ENCODE measurements at regions not wholly inside any gene's neighbourhood (a gene's known extent, or its start where the extent isn't known, plus 50 kb on each side); places are given as distances from the start of the nearest gene placed in this dataset.
"Not testable (repeated sequence)": the region's sequence is repeated elsewhere in the genome, so short reads cannot be mapped to it uniquely, and the experiment has no call there.

DNA sequence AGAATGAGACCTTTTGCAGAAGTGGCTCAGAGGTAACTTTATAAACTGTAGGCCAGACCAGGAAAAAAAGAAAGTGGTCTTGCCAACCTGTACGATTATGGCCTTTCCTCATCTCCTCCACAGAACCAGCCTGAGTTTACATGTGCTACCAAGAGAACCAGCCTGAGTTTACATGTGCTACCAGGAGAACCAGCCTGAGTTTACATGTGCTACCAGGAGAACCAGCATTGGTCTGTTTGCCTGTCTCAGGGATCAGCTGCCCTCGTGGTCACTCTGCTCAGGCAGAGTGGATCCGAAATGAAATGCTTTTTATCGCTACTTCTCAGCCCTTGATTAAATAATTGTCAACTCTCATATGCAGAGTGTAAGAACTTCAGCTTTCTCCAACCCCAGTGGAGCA lies 209.9 kb downstream of the SUCLG1 start:
- Histone ChIP-seq H3K36me3 (ENCODE audit: control insufficient read depth in 1 of 2, insufficient read depth in 2 of 2, low read length in 2 of 2) (no peaks in the 10 kb centered on the region), H3K4me1 (ENCODE audit: control insufficient read depth in 1 of 2, insufficient read depth in 2 of 2, low read length in 2 of 2) (no peaks in the 10 kb centered on the region), H3K9me3 (ENCODE audit: control insufficient read depth in 1 of 2, low read length in 2 of 2) (no peaks in the 10 kb centered on the region), H3K27ac (ENCODE audit: low read length) (no peak overlapping the region), H3K27me3 (ENCODE audit: low read depth, low read length) (no peaks in the 10 kb centered on the region), H3K4me3 (ENCODE audit: low read depth in 1 of 2, low read length in 2 of 2) (no peak overlapping the region)

DNA sequence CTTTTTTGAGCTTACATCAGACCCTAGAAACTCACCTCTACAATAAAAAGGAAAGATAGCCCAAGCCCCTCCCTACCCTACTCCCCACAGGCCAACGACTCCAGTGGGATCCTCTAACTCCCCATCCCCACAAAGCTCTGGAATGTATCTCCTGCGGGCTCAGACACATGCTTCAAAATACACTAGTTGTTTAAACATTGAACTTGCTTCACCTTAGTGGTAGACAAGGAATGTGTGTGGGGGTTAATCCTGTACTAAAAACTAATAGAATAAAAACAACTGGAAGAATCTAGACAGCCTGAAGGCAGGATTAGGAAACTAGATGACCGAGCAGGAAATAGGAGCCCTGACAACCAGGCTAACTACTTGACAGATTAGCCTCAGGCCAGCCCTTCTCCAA lies 211.5 kb downstream of the SUCLG1 start:
- no peak overlapping the region for H3K4me3 ChIP-seq (ENCODE audit: low read depth in 1 of 2, low read length in 2 of 2)
- no peaks in the 10 kb centered on the region for H3K9me3 ChIP-seq (ENCODE audit: control insufficient read depth in 1 of 2, low read length in 2 of 2)
- no peaks in the 10 kb centered on the region for H3K36me3 ChIP-seq (ENCODE audit: control insufficient read depth in 1 of 2, insufficient read depth in 2 of 2, low read length in 2 of 2)
- no peaks in the 10 kb centered on the region for H3K4me1 ChIP-seq (ENCODE audit: control insufficient read depth in 1 of 2, insufficient read depth in 2 of 2, low read length in 2 of 2)
- no peak overlapping the region for H3K27ac ChIP-seq (ENCODE audit: low read length)
- H3K27me3 ChIP-seq (ENCODE audit: low read depth, low read length), result no peaks in the 10 kb centered on the region

DNA sequence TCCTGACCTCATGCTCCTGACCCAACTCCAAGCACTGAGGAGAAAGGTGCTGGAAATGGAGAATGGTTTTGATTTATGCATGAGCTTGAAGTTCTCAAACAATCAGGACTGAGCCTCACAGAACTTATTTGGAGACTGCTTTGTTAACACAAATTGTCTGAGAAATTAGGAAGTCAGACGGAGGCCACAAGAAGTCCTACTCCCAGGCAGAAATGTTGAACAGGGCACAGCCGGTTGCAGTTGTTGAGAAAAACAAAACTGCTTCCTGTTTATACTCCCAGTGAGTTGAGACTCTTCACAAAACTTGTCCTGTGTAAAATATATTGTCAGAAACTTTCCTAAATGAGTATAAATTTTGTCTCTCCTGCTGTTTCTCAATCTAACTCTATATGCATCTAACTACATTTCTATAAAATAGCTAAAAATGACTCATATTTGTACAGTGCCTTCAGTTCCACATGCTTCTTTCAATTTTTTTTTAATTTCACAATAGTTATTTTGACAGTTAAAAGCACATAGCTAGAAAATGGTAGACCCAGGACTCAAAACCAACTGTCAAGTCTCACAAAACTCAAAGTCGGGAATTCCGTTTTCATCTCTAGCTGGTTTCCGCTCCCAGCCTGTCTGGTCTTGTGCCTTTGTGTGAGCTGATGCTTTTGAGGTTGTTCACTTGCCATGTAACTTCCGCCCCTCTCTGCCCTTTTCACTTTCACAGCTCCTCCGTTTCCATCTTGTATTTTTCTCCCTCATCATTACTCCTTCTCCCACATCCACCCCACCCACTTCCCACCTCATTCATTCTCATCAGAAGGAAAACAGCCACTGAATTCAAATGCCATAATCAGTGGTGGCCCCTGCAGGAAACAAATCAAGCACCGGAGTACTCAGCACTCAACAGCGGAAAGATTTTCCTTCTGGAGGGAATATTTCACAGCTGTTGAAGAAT lies 215.0 kb downstream of the SUCLG1 start:
- Histone ChIP-seq H3K9me3 (ENCODE audit: control insufficient read depth in 1 of 2, low read length in 2 of 2) (no peaks in the 10 kb centered on the region), H3K4me3 (ENCODE audit: low read depth in 1 of 2, low read length in 2 of 2) (no peak overlapping the region), H3K36me3 (ENCODE audit: control insufficient read depth in 1 of 2, insufficient read depth in 2 of 2, low read length in 2 of 2) (no peaks in the 10 kb centered on the region), H3K27me3 (ENCODE audit: low read depth, low read length) (no peaks in the 10 kb centered on the region), H3K27ac (ENCODE audit: low read length) (no peak overlapping the region), H3K4me1 (ENCODE audit: control insufficient read depth in 1 of 2, insufficient read depth in 2 of 2, low read length in 2 of 2) (no peaks in the 10 kb centered on the region)

DNA sequence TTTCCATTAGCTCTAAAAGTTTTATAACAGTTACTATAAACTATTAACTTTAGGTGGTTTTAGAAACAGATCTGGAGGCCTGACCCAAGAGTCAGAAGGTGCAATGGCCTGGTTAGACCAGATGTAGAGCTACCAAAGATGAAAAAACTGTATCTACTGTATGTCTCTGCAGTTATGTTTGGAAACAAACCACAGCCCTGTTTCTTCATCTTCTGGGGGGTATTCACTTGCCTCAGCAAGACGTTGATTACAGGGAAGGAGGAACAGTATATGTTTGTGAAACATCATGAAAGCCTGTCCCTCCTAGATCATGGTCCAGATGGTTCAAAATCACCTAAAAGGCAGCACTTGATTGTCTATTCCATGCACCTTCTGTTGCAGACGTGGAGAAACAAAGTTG lies 220.2 kb downstream of the SUCLG1 start:
- Histone ChIP-seq H3K27me3 (ENCODE audit: low read depth, low read length) (no peaks in the 10 kb centered on the region), H3K36me3 (ENCODE audit: control insufficient read depth in 1 of 2, insufficient read depth in 2 of 2, low read length in 2 of 2) (no peaks in the 10 kb centered on the region), H3K4me1 (ENCODE audit: control insufficient read depth in 1 of 2, insufficient read depth in 2 of 2, low read length in 2 of 2) (no peaks in the 10 kb centered on the region), H3K9me3 (ENCODE audit: control insufficient read depth in 1 of 2, low read length in 2 of 2) (no peaks in the 10 kb centered on the region), H3K27ac (ENCODE audit: low read length) (no peak overlapping the region), H3K4me3 (ENCODE audit: low read depth in 1 of 2, low read length in 2 of 2) (no peak overlapping the region)

DNA sequence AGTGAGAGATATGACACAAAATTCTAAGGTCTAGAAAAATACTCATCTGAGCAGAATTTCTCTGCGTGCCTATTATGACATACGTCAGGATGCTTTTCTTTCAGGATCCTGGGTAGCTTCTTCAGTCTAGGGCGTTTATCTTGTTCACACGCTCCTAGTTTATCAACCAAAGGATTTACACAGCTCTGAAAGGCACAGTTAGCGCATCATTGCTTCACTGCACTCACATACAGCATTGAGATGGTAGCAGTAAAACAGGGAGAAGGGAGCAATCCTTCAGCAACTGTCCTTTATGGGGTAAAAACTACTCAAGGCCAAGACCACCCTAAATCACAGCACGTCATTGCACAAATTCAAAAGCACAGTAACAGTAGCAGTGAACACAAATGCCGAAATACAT lies 222.8 kb downstream of the SUCLG1 start:
- H3K36me3 ChIP-seq (ENCODE audit: control insufficient read depth in 1 of 2, insufficient read depth in 2 of 2, low read length in 2 of 2), result no peaks in the 10 kb centered on the region
- no peaks in the 10 kb centered on the region for H3K27me3 ChIP-seq (ENCODE audit: low read depth, low read length)
- no peaks in the 10 kb centered on the region for H3K4me1 ChIP-seq (ENCODE audit: control insufficient read depth in 1 of 2, insufficient read depth in 2 of 2, low read length in 2 of 2)
- H3K4me3 ChIP-seq (ENCODE audit: low read depth in 1 of 2, low read length in 2 of 2), result no peak overlapping the region
- H3K27ac ChIP-seq (ENCODE audit: low read length), result no peak overlapping the region
- H3K9me3 ChIP-seq (ENCODE audit: control insufficient read depth in 1 of 2, low read length in 2 of 2), result no peaks in the 10 kb centered on the region

DNA sequence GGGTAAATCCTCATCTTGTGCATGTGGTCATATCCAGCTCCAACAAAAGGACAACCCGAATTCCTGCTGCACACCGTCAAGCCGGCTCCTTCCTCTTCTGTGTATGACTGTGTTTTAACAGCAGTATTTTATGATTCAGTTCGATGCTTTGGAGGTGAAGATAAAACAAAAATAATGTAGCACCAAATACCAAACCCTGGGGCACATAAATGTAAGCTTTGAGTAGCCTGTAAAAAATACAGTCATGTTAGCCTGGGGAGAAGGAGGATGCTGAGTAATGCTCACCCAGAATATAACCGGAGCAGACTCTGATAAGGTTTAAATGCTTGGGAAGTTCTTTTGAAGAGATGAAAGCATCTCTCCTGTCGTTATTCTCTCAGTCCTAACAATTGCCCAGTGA lies 225.0 kb downstream of the SUCLG1 start:
- Histone ChIP-seq H3K36me3 (ENCODE audit: control insufficient read depth in 1 of 2, insufficient read depth in 2 of 2, low read length in 2 of 2) (no peaks in the 10 kb centered on the region), H3K27ac (ENCODE audit: low read length) (no peak overlapping the region), H3K4me3 (ENCODE audit: low read depth in 1 of 2, low read length in 2 of 2) (no peak overlapping the region), H3K9me3 (ENCODE audit: control insufficient read depth in 1 of 2, low read length in 2 of 2) (no peaks in the 10 kb centered on the region), H3K4me1 (ENCODE audit: control insufficient read depth in 1 of 2, insufficient read depth in 2 of 2, low read length in 2 of 2) (no peaks in the 10 kb centered on the region), H3K27me3 (ENCODE audit: low read depth, low read length) (no peaks in the 10 kb centered on the region)

DNA sequence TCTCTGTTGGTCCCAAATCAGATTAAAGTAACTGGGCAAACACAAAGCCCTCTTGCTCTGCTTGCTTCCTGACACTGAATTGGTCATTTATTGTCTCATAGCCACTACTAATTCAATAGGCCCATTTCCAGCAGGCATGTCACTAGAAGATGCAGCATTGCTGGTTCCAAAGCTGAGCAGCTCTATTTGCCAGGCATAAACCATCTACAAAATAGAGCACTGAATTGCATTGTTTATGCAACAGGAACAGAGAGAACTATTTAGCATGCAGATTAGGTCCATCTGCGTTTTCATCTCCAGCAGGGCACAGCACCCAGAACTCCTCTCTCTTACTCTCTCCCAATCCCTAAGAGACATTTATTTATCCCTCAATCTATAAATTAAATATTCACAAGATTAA lies 227.6 kb downstream of the SUCLG1 start:
- H3K4me1 ChIP-seq (ENCODE audit: control insufficient read depth in 1 of 2, insufficient read depth in 2 of 2, low read length in 2 of 2), result no peaks in the 10 kb centered on the region
- H3K27ac ChIP-seq (ENCODE audit: low read length), result no peak overlapping the region
- no peaks in the 10 kb centered on the region for H3K27me3 ChIP-seq (ENCODE audit: low read depth, low read length)
- H3K4me3 ChIP-seq (ENCODE audit: low read depth in 1 of 2, low read length in 2 of 2), result no peak overlapping the region
- no peaks in the 10 kb centered on the region for H3K9me3 ChIP-seq (ENCODE audit: control insufficient read depth in 1 of 2, low read length in 2 of 2)
- no peaks in the 10 kb centered on the region for H3K36me3 ChIP-seq (ENCODE audit: control insufficient read depth in 1 of 2, insufficient read depth in 2 of 2, low read length in 2 of 2)

DNA sequence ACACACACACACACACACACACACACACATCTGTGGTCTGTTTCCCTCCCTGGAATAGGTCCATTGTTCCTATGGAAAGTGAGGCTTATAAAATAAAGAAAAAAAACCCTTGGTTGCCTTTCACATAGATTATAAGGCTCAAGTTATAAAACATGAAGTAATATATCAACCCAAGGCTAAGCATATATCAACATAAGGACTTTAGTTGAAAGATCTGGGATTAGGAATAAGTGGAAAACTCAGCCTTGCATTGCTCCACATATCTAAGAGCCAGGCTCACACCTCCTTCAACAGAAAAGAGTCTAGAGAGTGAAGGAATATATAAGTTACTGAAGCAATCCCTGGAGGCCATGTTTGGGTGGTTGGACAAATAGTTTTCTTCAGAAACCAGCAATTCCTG lies 235.0 kb downstream of the SUCLG1 start:
- Histone ChIP-seq H3K27ac (ENCODE audit: low read length) (no peak overlapping the region), H3K9me3 (ENCODE audit: control insufficient read depth in 1 of 2, low read length in 2 of 2) (no peaks in the 10 kb centered on the region), H3K4me1 (ENCODE audit: control insufficient read depth in 1 of 2, insufficient read depth in 2 of 2, low read length in 2 of 2) (no peaks in the 10 kb centered on the region), H3K4me3 (ENCODE audit: low read depth in 1 of 2, low read length in 2 of 2) (no peak overlapping the region), H3K36me3 (ENCODE audit: control insufficient read depth in 1 of 2, insufficient read depth in 2 of 2, low read length in 2 of 2) (no peaks in the 10 kb centered on the region), H3K27me3 (ENCODE audit: low read depth, low read length) (no peaks in the 10 kb centered on the region)

DNA sequence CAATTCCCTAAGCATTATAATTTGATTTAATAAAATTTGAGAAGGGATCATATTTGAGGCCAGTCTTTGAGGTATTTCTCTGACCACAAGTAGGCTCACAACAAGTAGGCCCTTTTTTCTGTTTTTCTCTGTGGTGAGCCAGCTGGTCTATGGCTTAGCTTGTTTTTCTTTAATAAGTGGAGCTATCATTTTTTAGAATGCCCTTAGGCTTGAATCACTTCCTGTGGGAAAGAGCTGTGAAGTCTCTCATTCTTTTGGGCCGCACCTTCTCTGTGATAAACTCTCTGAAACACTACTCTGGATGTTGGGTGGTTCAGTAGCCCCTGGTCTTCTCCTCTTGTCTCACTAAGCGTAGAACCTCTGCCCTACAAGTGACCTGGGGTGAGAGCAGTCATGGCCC lies 235.9 kb downstream of the SUCLG1 start:
- H3K9me3 ChIP-seq (ENCODE audit: control insufficient read depth in 1 of 2, low read length in 2 of 2), result no peaks in the 10 kb centered on the region
- H3K4me3 ChIP-seq (ENCODE audit: low read depth in 1 of 2, low read length in 2 of 2), result no peak overlapping the region
- H3K36me3 ChIP-seq (ENCODE audit: control insufficient read depth in 1 of 2, insufficient read depth in 2 of 2, low read length in 2 of 2), result no peaks in the 10 kb centered on the region
- no peaks in the 10 kb centered on the region for H3K27me3 ChIP-seq (ENCODE audit: low read depth, low read length)
- H3K4me1 ChIP-seq (ENCODE audit: control insufficient read depth in 1 of 2, insufficient read depth in 2 of 2, low read length in 2 of 2), result no peaks in the 10 kb centered on the region
- H3K27ac ChIP-seq (ENCODE audit: low read length), result no peak overlapping the region

DNA sequence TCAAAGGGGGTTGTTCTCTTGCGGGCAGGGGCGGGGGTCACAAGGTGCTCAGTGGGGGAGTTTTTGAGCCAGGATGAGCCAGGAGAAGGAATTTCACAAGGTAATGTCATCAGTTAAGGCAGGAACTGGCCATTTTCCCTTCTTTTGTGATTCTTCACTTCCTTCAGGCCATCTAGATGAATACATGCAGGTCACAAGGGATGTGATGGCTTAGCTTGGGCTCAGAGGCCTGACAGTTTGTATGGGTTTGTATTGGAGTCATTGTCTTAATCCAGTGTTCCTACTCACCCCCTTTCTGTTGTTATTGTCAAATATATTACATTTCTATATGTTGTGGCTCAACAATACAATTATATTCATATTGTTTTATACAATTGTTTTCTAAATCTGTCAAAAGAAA lies 238.0 kb downstream of the SUCLG1 start:
- not testable (repeated sequence) for H3K27ac ChIP-seq (ENCODE audit: low read length); H3K36me3 ChIP-seq (ENCODE audit: control insufficient read depth in 1 of 2, insufficient read depth in 2 of 2, low read length in 2 of 2); H3K4me1 ChIP-seq (ENCODE audit: control insufficient read depth in 1 of 2, insufficient read depth in 2 of 2, low read length in 2 of 2); H3K9me3 ChIP-seq (ENCODE audit: control insufficient read depth in 1 of 2, low read length in 2 of 2); H3K4me3 ChIP-seq (ENCODE audit: low read depth in 1 of 2, low read length in 2 of 2); H3K27me3 ChIP-seq (ENCODE audit: low read depth, low read length)

DNA sequence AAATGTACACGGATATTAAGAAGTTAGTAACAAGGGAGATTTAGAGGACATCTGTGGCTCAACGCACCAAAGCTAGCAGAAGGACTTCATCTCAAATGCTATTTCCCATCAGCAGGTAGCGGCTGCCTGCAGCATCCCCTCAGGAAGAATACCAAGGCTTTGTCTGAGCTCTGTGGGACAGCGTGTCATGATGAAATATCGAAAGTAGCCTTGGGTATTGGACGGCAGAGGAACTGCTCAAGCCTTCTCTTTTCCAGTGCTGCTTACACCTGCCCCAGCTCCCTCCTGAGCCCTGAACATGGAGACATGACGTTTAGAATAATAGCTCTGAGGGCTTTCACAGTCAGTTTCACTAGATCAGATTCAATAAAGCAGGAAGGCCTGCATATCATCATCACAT lies 241.6 kb downstream of the SUCLG1 start:
- Histone ChIP-seq H3K9me3 (ENCODE audit: control insufficient read depth in 1 of 2, low read length in 2 of 2) (no peaks in the 10 kb centered on the region), H3K27ac (ENCODE audit: low read length) (no peak overlapping the region), H3K36me3 (ENCODE audit: control insufficient read depth in 1 of 2, insufficient read depth in 2 of 2, low read length in 2 of 2) (no peaks in the 10 kb centered on the region), H3K4me1 (ENCODE audit: control insufficient read depth in 1 of 2, insufficient read depth in 2 of 2, low read length in 2 of 2) (no peaks in the 10 kb centered on the region), H3K27me3 (ENCODE audit: low read depth, low read length) (no peaks in the 10 kb centered on the region), H3K4me3 (ENCODE audit: low read depth in 1 of 2, low read length in 2 of 2) (no peak overlapping the region)

DNA sequence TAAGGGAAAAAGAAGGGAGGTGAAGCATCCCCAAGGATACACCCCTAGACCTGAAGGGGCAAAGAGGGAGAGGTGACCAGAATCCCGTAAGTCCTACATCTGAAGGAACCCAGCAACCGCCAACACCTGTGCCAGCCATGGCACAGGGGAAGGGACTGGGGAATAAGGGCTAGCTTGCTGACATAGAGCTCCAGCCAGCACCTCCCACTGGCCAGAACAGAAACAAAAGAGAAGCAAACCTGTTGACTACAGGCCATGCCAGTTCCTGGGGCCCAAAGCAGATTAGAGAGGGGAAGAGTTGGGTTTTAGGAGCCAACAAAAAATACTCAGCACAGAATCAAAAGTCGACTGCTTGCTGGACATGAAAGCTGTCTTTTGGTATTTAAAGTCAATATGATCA lies 244.6 kb downstream of the SUCLG1 start:
- Histone ChIP-seq H3K4me1 (ENCODE audit: control insufficient read depth in 1 of 2, insufficient read depth in 2 of 2, low read length in 2 of 2) (no peaks in the 10 kb centered on the region), H3K27ac (ENCODE audit: low read length) (no peak overlapping the region), H3K9me3 (ENCODE audit: control insufficient read depth in 1 of 2, low read length in 2 of 2) (no peaks in the 10 kb centered on the region), H3K4me3 (ENCODE audit: low read depth in 1 of 2, low read length in 2 of 2) (no peak overlapping the region), H3K36me3 (ENCODE audit: control insufficient read depth in 1 of 2, insufficient read depth in 2 of 2, low read length in 2 of 2) (no peaks in the 10 kb centered on the region), H3K27me3 (ENCODE audit: low read depth, low read length) (no peaks in the 10 kb centered on the region)

Data from muscle layer of duodenum (tissue), 2 donors.